Activated CD4-positive, CD25-positive, alpha-beta regulatory T cell treated with anti-CD3 and anti-CD28 coated beads, Interleukin-2, amount 50 U/mL, for 24 hours (primary cell): ENCODE measurements at regions not wholly inside any gene's neighbourhood (a gene's known extent, or its start where the extent isn't known, plus 50 kb on each side); places are given as distances from the start of the nearest gene placed in this dataset.

ENCODE experiments used
- ATAC-seq, 2 donors: fragments of 150-1000 bp; cut with Tn5 transposase; one replicate each; pipeline ENCODE4 v1.10.0; 2021; ENCODE audit warnings: mild to moderate bottlenecking in 1 of 2, moderate library complexity in 1 of 2

GRCh38 chr6:113437566-113437965 lies 419.6 kb upstream of the MARCKS start:
- no peak for ATAC-seq

- ATAC-seq = no peak
Measured at GRCh38 chr6:113439866-113440265, 417.3 kb upstream of the MARCKS start.

- no peak for ATAC-seq
Measured at GRCh38 chr6:113442040-113442439, 415.1 kb upstream of the MARCKS start.

GRCh38 chr6:113445201-113445600 lies 411.9 kb upstream of the MARCKS start:
- ATAC-seq = no peak

- ATAC-seq = no peak
Measured at GRCh38 chr6:113447088-113447831, 409.9 kb upstream of the MARCKS start.

- no peak for ATAC-seq
Measured at GRCh38 chr6:113449051-113449450, 408.1 kb upstream of the MARCKS start.

- no peak for ATAC-seq
Measured at GRCh38 chr6:113450061-113450465, 407.1 kb upstream of the MARCKS start.

- no peak for ATAC-seq
Measured at GRCh38 chr6:113451049-113451448, 406.1 kb upstream of the MARCKS start.

- ATAC-seq = no peak
Measured at GRCh38 chr6:113457198-113457597, 399.9 kb upstream of the MARCKS start.

GRCh38 chr6:113457751-113458150 lies 399.4 kb upstream of the MARCKS start:
- no peak for ATAC-seq

GRCh38 chr6:113458368-113459010 lies 398.7 kb upstream of the MARCKS start:
- no peak for ATAC-seq

- ATAC-seq = no peak
Measured at GRCh38 chr6:113461153-113461932, 395.8 kb upstream of the MARCKS start.

GRCh38 chr6:113464536-113464935 lies 392.6 kb upstream of the MARCKS start:
- no peak for ATAC-seq

- ATAC-seq = no peak
Measured at GRCh38 chr6:113464960-113465359, 392.2 kb upstream of the MARCKS start.

- no peak for ATAC-seq
Measured at GRCh38 chr6:113466526-113466925, 390.6 kb upstream of the MARCKS start.

- ATAC-seq = no peak
Measured at GRCh38 chr6:113475392-113475791, 381.8 kb upstream of the MARCKS start.

- no peak for ATAC-seq
Measured at GRCh38 chr6:113476937-113477839, 380.0 kb upstream of the MARCKS start.

GRCh38 chr6:113480616-113481015 lies 376.5 kb upstream of the MARCKS start:
- no peak for ATAC-seq

GRCh38 chr6:113481458-113481857 lies 375.7 kb upstream of the MARCKS start:
- no peak for ATAC-seq

- ATAC-seq = no peak
Measured at GRCh38 chr6:113481910-113482309, 375.2 kb upstream of the MARCKS start.

GRCh38 chr6:113482771-113483170 lies 374.4 kb upstream of the MARCKS start:
- no peak for ATAC-seq

GRCh38 chr6:113486199-113486598 lies 370.9 kb upstream of the MARCKS start:
- no peak for ATAC-seq
